Stimulated activated CD4-positive, alpha-beta T cell treated with anti-CD3 and anti-CD28 coated beads, Interleukin-12 subunit alpha, Interleukin-12 subunit beta, amount 100 ng/mL, for 4 hours (primary cell): ENCODE measurements at regions not wholly inside any gene's neighbourhood (a gene's known extent, or its start where the extent isn't known, plus 50 kb on each side); places are given as distances from the start of the nearest gene placed in this dataset.
"Not testable (repeated sequence)": the region's sequence is repeated elsewhere in the genome, so short reads cannot be mapped to it uniquely, and the experiment has no call there.

Experiments used
- DNase-seq: peaks from one replicate; pipeline ENCODE4 v3.0.0-alpha.2; 2020

- DNase-seq, result no peak
These were observed 60.6 kb upstream of the EMB start for GRCh38 chr5:50501491-50502228.

- not testable (repeated sequence) for DNase-seq
These were observed 72.0 kb upstream of the EMB start for GRCh38 chr5:50513028-50513457.

GRCh38 chr5:50521060-50521459, 80.0 kb upstream of the EMB start:
- not testable (repeated sequence) for DNase-seq

- not testable (repeated sequence) for DNase-seq
These were observed 86.5 kb upstream of the EMB start for GRCh38 chr5:50527514-50528060.

GRCh38 chr5:50535393-50535792, 94.3 kb upstream of the EMB start:
- DNase-seq, result no peak

- DNase-seq, result not testable (repeated sequence)
These were observed 96.4 kb upstream of the EMB start for GRCh38 chr5:50537534-50537933.

- no peak for DNase-seq
These were observed 106.2 kb upstream of the EMB start for GRCh38 chr5:50547303-50547702.

GRCh38 chr5:50550267-50550666, 109.2 kb upstream of the EMB start:
- DNase-seq, result no peak

GRCh38 chr5:50550993-50551392, 109.9 kb upstream of the EMB start:
- DNase-seq, result no peak

- no peak for DNase-seq
These were observed 112.5 kb upstream of the EMB start for GRCh38 chr5:50553560-50553984.

GRCh38 chr5:50558640-50559039, 107.8 kb upstream of the PARP8 start:
- not testable (repeated sequence) for DNase-seq

- no peak for DNase-seq
These were observed 106.5 kb upstream of the PARP8 start for GRCh38 chr5:50559955-50560354.

- DNase-seq, result no peak
These were observed 103.7 kb upstream of the PARP8 start for GRCh38 chr5:50562694-50563093.

- DNase-seq, result no peak
These were observed 102.4 kb upstream of the PARP8 start for GRCh38 chr5:50564079-50564478.

- no peak for DNase-seq
These were observed 101.9 kb upstream of the PARP8 start for GRCh38 chr5:50564558-50564957.

- DNase-seq, result no peak
These were observed 92.3 kb upstream of the PARP8 start for GRCh38 chr5:50574121-50574520.

- no peak for DNase-seq
These were observed 90.7 kb upstream of the PARP8 start for GRCh38 chr5:50575740-50576139.

- DNase-seq, result no peak
These were observed 90.2 kb upstream of the PARP8 start for GRCh38 chr5:50576265-50576664.

GRCh38 chr5:50576686-50577256, 89.7 kb upstream of the PARP8 start:
- DNase-seq, result no peak

- DNase-seq, result no peak
These were observed 85.9 kb upstream of the PARP8 start for GRCh38 chr5:50580506-50580905.

- not testable (repeated sequence) for DNase-seq
These were observed 84.6 kb upstream of the PARP8 start for GRCh38 chr5:50581845-50582244.

GRCh38 chr5:50582699-50583098, 83.7 kb upstream of the PARP8 start:
- DNase-seq, result no peak

- no peak for DNase-seq
These were observed 82.8 kb upstream of the PARP8 start for GRCh38 chr5:50583621-50584020.

GRCh38 chr5:50588471-50588870, 78.0 kb upstream of the PARP8 start:
- DNase-seq, result not testable (repeated sequence)
